T-helper 1 cell (primary cell): ENCODE measurements at regions not wholly inside any gene's neighbourhood (a gene's known extent, or its start where the extent isn't known, plus 50 kb on each side); places are given as distances from the start of the nearest gene placed in this dataset.

Experiments used
- DNase-seq, 5 donors: peaks; one replicate each; pipeline ENCODE4 v3.0.0-alpha.2; 2012 to 2020

DNA sequence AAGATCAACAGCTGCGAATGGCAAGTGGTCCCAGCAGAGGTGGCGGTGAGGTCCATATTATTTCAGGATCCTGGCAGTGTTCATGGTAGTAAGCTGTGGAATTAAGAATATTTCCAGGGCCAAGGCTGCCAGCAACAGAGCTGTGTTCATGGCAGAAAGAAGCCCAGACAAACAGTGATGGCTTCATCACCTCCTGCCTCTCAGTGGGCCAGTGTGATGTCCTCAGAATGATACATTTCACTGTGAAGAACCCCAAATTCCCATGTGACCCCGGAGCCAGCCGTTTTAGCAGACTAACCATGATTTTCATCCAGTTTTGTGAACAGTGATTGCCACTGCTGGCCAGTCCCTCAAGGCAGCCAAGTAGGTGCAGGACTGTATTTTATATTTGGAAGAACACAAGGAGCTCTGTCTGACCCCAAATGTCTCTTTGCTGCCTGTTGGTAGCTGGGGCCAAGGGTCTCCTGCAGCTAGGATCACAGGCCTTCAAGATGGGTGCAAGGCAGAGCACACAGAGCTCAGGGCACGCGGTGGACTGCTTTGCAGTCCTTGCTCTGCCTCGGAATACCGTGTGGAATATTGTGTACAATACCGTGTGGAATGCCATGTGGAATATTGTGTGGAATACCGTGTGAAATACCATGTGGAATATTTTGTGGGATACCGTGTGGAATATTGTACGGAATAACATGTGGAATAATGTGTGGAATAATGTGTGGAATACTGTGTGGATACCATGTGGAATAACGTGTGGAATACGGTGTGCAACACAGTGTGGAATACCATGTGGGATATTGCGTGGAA, 132.3 kb upstream of the CHST15 start:
- peak in 4 of 5 donors; percentile 21 to 66 (median 48) for DNase-seq

- DNase-seq, result peak in 1 of 5 donors; percentile 15
Observed at GRCh38 chr10:124225029-124225466, 131.7 kb upstream of the CHST15 start.

DNA sequence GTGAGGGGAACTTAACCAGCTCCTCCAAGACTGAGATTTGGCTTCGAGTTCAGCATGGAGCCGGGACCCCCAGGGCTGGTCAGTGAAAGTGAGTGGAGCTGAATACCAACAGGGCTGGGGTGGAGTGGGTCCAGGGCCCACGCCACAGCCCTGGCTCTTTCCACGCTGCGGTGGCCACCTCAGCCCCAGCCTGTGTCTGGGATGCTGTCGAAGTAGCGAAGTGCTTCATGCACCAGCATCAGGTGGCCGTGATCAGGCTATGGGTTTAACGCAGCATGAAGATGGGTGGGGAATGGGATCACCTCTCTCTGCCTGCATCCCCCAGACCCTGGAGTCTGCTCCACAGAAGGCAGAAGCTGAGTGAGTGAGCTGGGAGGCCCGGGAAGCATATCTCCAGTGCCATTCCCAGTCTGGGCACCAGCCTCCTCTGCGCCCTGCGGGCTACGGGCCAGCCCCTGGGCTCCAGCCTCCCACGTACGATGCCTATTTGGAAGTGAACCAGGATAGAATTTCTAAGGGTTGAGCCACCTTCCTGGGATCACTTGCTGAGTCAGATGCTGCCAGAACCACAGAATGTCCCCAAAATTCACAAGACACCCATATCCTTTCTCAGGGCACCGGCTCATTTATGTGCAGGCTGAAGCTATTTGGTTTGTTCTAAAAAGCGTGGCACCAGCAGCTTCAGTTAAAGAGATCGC, 131.1 kb upstream of the CHST15 start:
- DNase-seq, result no peak

GRCh38 chr10:124223711-124224085, 130.3 kb upstream of the CHST15 start:
- DNase-seq, result no peak

DNA sequence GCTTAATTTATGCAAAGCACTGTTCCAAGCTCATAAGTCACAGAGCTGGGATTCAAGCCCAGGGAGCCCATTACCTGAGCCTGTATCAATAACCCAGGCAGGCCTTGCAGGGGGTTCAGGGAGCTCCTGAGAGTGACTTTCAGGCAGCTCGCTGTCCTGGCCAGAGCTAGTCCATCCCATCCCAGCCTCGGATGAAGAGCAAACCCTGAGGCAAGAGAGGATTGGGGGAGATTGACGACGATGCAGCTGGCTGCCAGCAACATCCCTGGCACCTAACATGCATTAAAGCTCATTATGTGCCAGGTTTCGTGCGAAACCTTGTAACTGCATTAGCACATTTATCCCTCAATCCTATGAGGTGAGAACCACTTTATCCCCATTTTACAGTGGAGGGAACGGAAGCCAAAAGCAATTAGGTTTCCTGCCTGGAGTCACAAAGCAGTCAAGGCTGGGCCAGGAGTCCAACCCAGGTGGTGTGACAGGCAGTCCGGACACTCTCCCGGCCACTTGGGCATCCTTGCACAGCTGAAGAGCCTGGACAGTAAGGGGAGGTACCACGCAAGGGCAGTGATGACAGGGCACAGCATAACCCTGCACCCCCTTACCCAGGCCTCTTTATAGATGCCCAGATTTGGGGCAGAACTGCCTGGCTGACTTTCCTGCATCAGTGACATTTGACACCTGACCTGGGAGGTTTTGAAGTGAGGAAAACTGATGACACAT, 129.8 kb upstream of the CHST15 start:
- DNase-seq, result no peak

GRCh38 chr10:124222318-124222987, 129.1 kb upstream of the CHST15 start:
- DNase-seq, result no peak

GRCh38 chr10:124221356-124222317, 128.2 kb upstream of the CHST15 start:
- no peak for DNase-seq

DNA sequence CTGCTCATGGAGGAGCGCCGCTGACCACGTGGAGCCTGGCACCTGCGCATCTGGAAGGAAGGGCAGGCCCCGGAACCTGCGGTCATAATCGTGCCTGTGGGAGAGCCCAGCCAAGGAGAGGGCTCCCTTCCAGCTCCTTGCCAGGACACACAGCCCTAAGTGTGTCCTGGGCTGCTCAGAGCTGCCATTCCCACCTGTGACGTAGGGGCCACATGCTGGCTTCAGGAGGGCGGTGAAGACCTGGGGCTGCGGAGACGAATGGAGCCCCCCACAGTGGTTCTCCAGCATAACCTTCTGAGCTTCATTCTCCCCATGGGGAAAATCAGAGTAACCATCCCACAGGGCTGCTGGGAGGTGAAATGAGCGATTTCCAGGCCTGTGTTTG, 127.6 kb upstream of the CHST15 start:
- no peak for DNase-seq

DNA sequence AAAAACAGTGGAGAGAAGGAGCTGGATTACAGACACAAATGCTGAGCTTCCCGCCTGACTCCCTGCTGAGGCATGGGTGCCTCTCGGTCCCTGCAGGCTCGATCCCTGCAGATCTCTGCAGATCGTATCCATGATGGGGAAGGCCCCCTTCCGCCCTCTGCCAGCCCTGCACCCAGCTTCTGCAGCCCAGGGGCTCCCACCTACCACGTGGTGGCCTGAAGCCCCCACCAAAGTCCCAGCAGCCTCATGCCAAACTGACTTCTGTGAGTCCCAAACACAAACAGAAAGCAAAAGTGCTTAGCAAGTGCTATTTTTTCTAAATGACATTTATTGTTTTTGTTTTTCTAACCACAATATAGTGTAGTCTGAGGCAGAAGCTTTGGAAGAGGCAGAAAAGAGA, 127.1 kb upstream of the CHST15 start:
- no peak for DNase-seq

- no peak for DNase-seq
Observed at GRCh38 chr10:124219655-124220054, 126.3 kb upstream of the CHST15 start.

DNA sequence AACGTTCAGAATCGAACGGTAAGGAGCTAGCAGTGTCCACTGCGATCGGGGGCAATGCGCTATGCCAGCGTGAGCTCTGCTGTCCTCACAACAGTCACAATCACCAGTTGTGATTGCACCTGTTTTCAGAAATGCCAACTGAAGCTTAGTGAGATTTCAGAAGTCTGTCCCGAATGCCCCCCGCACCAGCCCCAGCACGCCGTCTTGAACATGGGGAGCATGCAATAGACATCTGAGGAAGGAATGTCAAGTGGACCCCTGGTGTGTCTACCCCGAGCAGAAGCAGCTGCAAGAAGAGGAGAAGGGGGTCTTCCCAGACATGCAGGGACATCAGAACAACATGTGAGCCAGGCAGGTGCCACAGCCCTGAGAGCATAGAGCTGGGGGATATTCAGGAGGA, 125.7 kb upstream of the CHST15 start:
- no peak for DNase-seq

DNA sequence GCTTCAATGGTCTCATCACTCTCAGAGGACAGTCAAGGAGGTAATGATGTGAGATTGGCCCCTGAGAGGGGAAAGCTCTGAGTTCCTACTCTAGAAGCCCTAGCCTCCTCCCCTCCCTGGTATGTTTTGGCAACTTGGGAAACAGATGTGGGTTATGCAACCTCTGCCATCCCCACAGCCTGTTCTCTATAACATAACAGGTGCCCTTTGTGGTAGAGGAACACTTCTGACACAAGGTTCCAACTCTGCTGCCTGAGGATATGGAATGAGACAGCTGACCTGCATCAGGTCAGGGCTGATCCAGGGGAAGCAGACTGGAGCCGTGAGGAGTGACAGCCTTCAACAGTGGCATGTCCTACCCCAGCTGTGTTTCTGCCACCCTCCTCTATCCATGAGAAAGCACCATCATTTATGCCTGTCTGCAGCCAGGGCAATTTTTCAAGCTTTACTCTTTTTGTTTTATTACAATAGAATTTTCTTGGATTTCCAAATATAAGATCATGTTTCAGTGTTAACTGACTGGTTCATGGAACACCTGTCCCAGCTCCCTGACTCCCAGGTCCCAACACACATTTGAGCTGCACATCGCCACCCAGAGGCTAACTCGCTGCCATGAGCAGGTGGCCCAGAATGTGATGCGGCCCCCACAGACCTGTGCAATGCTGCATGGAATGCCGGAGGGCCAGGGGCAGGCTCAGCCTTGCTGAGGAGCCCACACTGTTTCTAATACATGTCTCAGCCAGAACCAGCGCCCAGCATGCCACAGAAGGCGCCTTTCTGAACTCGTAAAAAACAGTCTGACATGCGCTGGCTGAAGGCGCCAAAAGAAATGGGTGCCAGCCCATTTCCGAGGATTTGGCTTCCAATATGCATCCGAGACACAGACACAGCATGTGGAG, 124.8 kb upstream of the CHST15 start:
- DNase-seq, result no peak

DNA sequence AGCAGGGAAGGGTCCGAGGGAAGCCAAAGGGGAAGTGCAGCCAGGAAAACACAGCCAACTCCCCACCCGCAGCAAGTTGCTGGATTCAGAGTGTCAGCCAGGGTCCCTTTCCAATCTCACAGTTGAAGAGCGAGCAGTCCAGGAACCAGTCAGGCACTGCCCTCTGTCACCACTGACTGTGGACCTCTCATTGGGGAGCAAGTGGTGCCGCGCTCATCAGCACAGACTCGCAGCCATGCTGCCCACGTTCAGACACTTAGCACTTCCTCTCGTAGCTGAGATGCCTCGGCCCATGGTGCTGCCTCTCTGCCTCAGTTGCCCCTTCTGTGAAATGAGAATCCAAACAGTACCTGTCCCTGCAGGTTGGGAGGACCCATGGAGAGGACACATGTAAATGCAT, 123.6 kb upstream of the CHST15 start:
- no peak for DNase-seq

DNA sequence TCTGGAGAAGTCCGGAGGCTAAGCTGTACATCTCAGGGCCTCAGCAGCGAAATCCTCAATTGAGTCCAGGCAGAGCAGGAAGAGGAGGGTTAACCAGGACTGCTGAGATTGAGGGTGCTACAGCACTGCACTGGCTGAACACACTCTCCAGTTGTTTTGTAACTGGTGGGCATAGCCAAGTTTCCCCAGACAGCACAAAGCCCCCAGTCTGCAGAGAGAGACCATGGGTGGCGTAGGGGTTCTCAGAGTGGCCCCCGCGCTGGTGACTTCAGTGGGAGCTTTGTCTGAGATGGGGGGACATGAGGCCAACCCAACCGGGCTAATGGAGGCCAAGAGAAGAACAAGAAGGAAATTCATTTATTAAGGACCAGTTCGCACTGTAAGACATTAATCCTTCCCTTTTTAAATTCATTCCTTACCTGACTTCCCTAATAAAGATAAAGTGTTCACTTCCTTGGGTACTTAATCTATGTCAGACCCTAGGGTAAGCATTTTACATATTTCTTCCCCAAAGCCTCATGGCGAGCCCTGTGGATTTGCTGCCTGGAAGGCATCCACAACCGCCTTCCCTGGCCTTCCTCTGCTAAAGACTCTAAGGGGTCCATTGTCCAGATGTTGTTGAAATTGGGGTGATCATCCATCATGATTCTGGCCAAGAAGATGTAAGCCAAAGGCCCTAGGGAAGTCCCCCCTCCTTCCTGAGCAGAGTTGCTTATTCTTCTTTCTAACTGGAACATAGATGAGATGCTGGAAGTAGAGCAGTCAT, 121.4 kb upstream of the CHST15 start:
- no peak for DNase-seq

GRCh38 chr10:124213899-124214510, 120.6 kb upstream of the CHST15 start:
- DNase-seq, result no peak

DNA sequence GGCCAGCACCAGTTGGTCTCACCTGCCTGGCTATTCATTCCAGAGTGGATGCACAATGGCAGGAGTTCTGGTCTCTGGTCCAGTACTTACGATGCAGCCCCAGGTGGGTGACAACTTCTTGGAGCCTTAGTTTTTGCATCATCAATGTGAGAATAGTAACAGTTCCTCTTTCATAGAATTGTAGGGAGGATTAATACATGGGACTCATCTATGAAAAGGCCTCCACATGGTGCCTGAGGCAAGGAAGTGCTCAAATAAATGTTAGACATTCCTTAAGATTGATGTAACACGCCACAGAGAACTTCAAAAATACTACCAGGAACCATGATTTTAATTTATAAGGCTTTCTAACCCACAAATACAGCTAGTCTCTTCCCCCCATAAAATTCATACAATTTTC, 120.1 kb upstream of the CHST15 start:
- DNase-seq, result no peak

- DNase-seq, result no peak
Observed at GRCh38 chr10:124212702-124213101, 119.3 kb upstream of the CHST15 start.

- DNase-seq, result no peak
Observed at GRCh38 chr10:124211921-124212320, 118.5 kb upstream of the CHST15 start.

DNA sequence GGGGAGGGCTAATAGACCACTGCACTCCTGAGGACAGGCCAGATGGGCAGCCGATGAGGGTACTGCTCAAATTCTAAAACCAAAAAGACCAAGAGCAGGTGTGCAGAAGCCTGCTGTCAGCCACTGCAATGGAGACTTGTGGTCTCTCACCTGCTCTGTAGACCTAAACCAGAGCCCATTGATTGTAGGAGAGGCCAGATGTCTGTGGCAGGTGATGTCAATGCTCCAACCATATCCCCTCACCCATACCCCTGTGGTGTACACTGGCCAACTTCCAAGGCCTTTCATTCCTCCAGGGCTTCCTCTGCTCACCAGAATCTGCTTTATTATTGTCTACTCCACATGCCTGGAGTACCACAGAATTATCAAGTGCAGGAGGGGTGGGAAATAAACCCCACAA, 116.9 kb upstream of the CHST15 start:
- DNase-seq, result no peak

- DNase-seq, result no peak
Observed at GRCh38 chr10:124207391-124207790, 114.0 kb upstream of the CHST15 start.
